Ovary (tissue), 3 donors: ENCODE measurements at regions not wholly inside any gene's neighbourhood (a gene's known extent, or its start where the extent isn't known, plus 50 kb on each side); places are given as distances from the start of the nearest gene placed in this dataset.
"Not testable (repeated sequence)": the region's sequence is repeated elsewhere in the genome, so short reads cannot be mapped to it uniquely, and the experiment has no call there.

Source experiments
- CTCF ChIP-seq, 3 donors: fragments of 450-650 bp in 2 of 3; fragments of 200-600 bp in 1 of 3; IDR thresholded peaks; one replicate each; pipeline versions ENCODE4 v1.5.1 to v1.8.0; 2016 to 2022; ENCODE audit warnings: antibody characterized with exemption in 3 of 3, mild to moderate bottlenecking in 1 of 3
- POLR2A ChIP-seq: fragments of 450-650 bp; IDR thresholded peaks from one replicate; pipeline ENCODE4 v1.6.1; 2017; ENCODE audit warnings: antibody characterized with exemption, mild to moderate bottlenecking, moderate library complexity
- donor health status: DM: no; HTN: no; CAD: no.

- TF ChIP-seq CTCF (IDR thresholded peaks at IDR 0.05); POLR2A: not testable (repeated sequence)
Observed at GRCh38 chr16:29294951-29295795, 111.3 kb downstream of the NPIPB11 start.
